T-helper 17 cell (primary cell): ENCODE measurements at regions not wholly inside any gene's neighbourhood (a gene's known extent, or its start where the extent isn't known, plus 50 kb on each side); places are given as distances from the start of the nearest gene placed in this dataset.
"Not testable (repeated sequence)": the region's sequence is repeated elsewhere in the genome, so short reads cannot be mapped to it uniquely, and the experiment has no call there.

ENCODE experiments used
- ATAC-seq: fragments of 150-1000 bp; cut with Tn5 transposase; 2 replicates; pipeline ENCODE4 v1.10.0; 2021; ENCODE audit warnings: mild to moderate bottlenecking, moderate library complexity
- DNase-seq, 3 donors: peaks; one replicate each; pipeline versions ENCODE4 v3.0.0 to v3.0.0-alpha.2; 2020 to 2021
- H3K9me3 ChIP-seq: one replicate; pipeline ENCODE4 v1.7.0; 2013; ENCODE audit warnings: low read length, mild to moderate bottlenecking; ENCODE audit not compliant: control insufficient read depth, poor library complexity, severe bottlenecking
- H3K27ac Mint-ChIP-seq: one replicate; pipeline ENCODE4 v1.8.0; 2022; ENCODE audit warnings: mild to moderate bottlenecking, moderate library complexity, mixed read lengths
- H3K27me3 Mint-ChIP-seq: one replicate; pipeline ENCODE4 v1.8.0; 2022; ENCODE audit warnings: mixed read lengths
- H3K36me3 Mint-ChIP-seq: one replicate; pipeline ENCODE4 v1.8.0; 2022; ENCODE audit warnings: low read depth, mixed read lengths
- H3K4me1 Mint-ChIP-seq: one replicate; pipeline ENCODE4 v1.8.0; 2022; ENCODE audit warnings: mild to moderate bottlenecking, mixed read lengths
- H3K4me3 Mint-ChIP-seq: one replicate; pipeline ENCODE4 v1.8.0; 2022; ENCODE audit warnings: mild to moderate bottlenecking, moderate library complexity, mixed read lengths

GRCh38 chr7:149930374-149931068 is 56.8 kb downstream of the ATP6V0E2 start:
- not testable (repeated sequence) for H3K4me1 Mint-ChIP-seq, DNase-seq, H3K9me3 ChIP-seq, H3K4me3 Mint-ChIP-seq, H3K27ac Mint-ChIP-seq, H3K36me3 Mint-ChIP-seq, H3K27me3 Mint-ChIP-seq, ATAC-seq

- H3K4me3 Mint-ChIP-seq, H3K27me3 Mint-ChIP-seq, H3K27ac Mint-ChIP-seq, ATAC-seq, DNase-seq, H3K9me3 ChIP-seq, H3K36me3 Mint-ChIP-seq, H3K4me1 Mint-ChIP-seq: not testable (repeated sequence)
These were observed 60.0 kb downstream of the ATP6V0E2 start for GRCh38 chr7:149933776-149934175.

GRCh38 chr7:149947346-149947745 is 73.6 kb downstream of the ATP6V0E2 start:
- not testable (repeated sequence) for H3K9me3 ChIP-seq, H3K27me3 Mint-ChIP-seq, DNase-seq, H3K4me3 Mint-ChIP-seq, ATAC-seq, H3K36me3 Mint-ChIP-seq, H3K4me1 Mint-ChIP-seq, H3K27ac Mint-ChIP-seq

- H3K27me3 Mint-ChIP-seq, H3K9me3 ChIP-seq, H3K36me3 Mint-ChIP-seq, H3K27ac Mint-ChIP-seq, ATAC-seq, H3K4me3 Mint-ChIP-seq, DNase-seq, H3K4me1 Mint-ChIP-seq: not testable (repeated sequence)
These were observed 74.7 kb downstream of the ATP6V0E2 start for GRCh38 chr7:149948444-149948843.

GRCh38 chr7:149949863-149950577 is 76.3 kb downstream of the ATP6V0E2 start:
- H3K27ac Mint-ChIP-seq, H3K9me3 ChIP-seq, H3K4me1 Mint-ChIP-seq, H3K27me3 Mint-ChIP-seq, DNase-seq, H3K36me3 Mint-ChIP-seq, ATAC-seq, H3K4me3 Mint-ChIP-seq: not testable (repeated sequence)

GRCh38 chr7:149950578-149950924 is 76.8 kb downstream of the ATP6V0E2 start:
- not testable (repeated sequence) for H3K36me3 Mint-ChIP-seq, ATAC-seq

GRCh38 chr7:149951579-149951978 is 77.8 kb downstream of the ATP6V0E2 start:
- H3K4me3 Mint-ChIP-seq, H3K27me3 Mint-ChIP-seq, DNase-seq, H3K27ac Mint-ChIP-seq, ATAC-seq, H3K9me3 ChIP-seq, H3K36me3 Mint-ChIP-seq, H3K4me1 Mint-ChIP-seq: not testable (repeated sequence)

More at GRCh38 chr7:149950578-149950924, 76.8 kb downstream of the ATP6V0E2 start:
- not testable (repeated sequence) for H3K27ac Mint-ChIP-seq, H3K4me1 Mint-ChIP-seq, H3K4me3 Mint-ChIP-seq, DNase-seq, H3K9me3 ChIP-seq, H3K27me3 Mint-ChIP-seq

GRCh38 chr7:149958880-149959279 is 85.1 kb downstream of the ATP6V0E2 start:
- H3K27me3 Mint-ChIP-seq, DNase-seq, H3K4me1 Mint-ChIP-seq, H3K9me3 ChIP-seq, H3K27ac Mint-ChIP-seq, ATAC-seq, H3K4me3 Mint-ChIP-seq, H3K36me3 Mint-ChIP-seq: not testable (repeated sequence)

- ATAC-seq: peak; percentile 35
- H3K27ac Mint-ChIP-seq, DNase-seq, H3K9me3 ChIP-seq, H3K4me1 Mint-ChIP-seq, H3K36me3 Mint-ChIP-seq, H3K4me3 Mint-ChIP-seq, H3K27me3 Mint-ChIP-seq: not testable (repeated sequence)
These were observed 87.1 kb downstream of the ATP6V0E2 start for GRCh38 chr7:149960863-149961262.

GRCh38 chr7:149961878-149962277 is 88.1 kb downstream of the ATP6V0E2 start:
- not testable (repeated sequence) for H3K9me3 ChIP-seq, H3K27ac Mint-ChIP-seq, H3K27me3 Mint-ChIP-seq, H3K4me1 Mint-ChIP-seq, DNase-seq, H3K36me3 Mint-ChIP-seq, H3K4me3 Mint-ChIP-seq
- peak; percentile 51 for ATAC-seq

GRCh38 chr7:149962685-149963319 is 89.0 kb downstream of the ATP6V0E2 start:
- H3K9me3 ChIP-seq, ATAC-seq, H3K4me1 Mint-ChIP-seq, DNase-seq, H3K27me3 Mint-ChIP-seq, H3K27ac Mint-ChIP-seq, H3K4me3 Mint-ChIP-seq, H3K36me3 Mint-ChIP-seq: not testable (repeated sequence)

- not testable (repeated sequence) for H3K27ac Mint-ChIP-seq, H3K27me3 Mint-ChIP-seq, H3K36me3 Mint-ChIP-seq
These were observed 90.2 kb downstream of the ATP6V0E2 start for GRCh38 chr7:149963985-149964384.

GRCh38 chr7:149966444-149966843 is 92.7 kb downstream of the ATP6V0E2 start:
- H3K27me3 Mint-ChIP-seq, H3K4me3 Mint-ChIP-seq, DNase-seq, H3K9me3 ChIP-seq, H3K4me1 Mint-ChIP-seq, H3K36me3 Mint-ChIP-seq, ATAC-seq: not testable (repeated sequence)
- peak overlapping the region; percentile 32 for H3K27ac Mint-ChIP-seq

More at GRCh38 chr7:149963985-149964384, 90.2 kb downstream of the ATP6V0E2 start:
- H3K4me3 Mint-ChIP-seq, H3K4me1 Mint-ChIP-seq, ATAC-seq, DNase-seq, H3K9me3 ChIP-seq: not testable (repeated sequence)
